Suprapubic skin (tissue), 4 donors: ENCODE measurements at regions not wholly inside any gene's neighbourhood (a gene's known extent, or its start where the extent isn't known, plus 50 kb on each side); places are given as distances from the start of the nearest gene placed in this dataset.

Experiments used
- DNase-seq, 2 donors: peaks; one replicate each; pipeline ENCODE4 v3.0.0-alpha.2; 2019; ENCODE audit warnings: low spot score in 2 of 2
- H3K27ac ChIP-seq: fragments of 200-600 bp; sonication (generic); one replicate; pipeline ENCODE4 v1.5.1; 2019
- H3K27me3 ChIP-seq: fragments of 200-600 bp; sonication (generic); one replicate; pipeline ENCODE4 v1.5.1; 2019
- H3K36me3 ChIP-seq: fragments of 200-600 bp; sonication (generic); one replicate; pipeline ENCODE4 v1.5.1; 2019
- H3K4me1 ChIP-seq: fragments of 200-600 bp; sonication (generic); one replicate; pipeline ENCODE4 v1.5.1; 2019
- H3K4me3 ChIP-seq: fragments of 200-600 bp; sonication (generic); one replicate; pipeline ENCODE4 v1.5.1; 2019; ENCODE audit warnings: mild to moderate bottlenecking
- H3K9me3 ChIP-seq: fragments of 200-600 bp; sonication (generic); one replicate; pipeline ENCODE4 v1.5.1; 2019
- CTCF ChIP-seq, 2 donors: fragments of 200-600 bp in 1 of 2; fragments of 450-650 bp in 1 of 2; sonication (generic) in 1 of 2; IDR thresholded peaks; one replicate each; pipeline ENCODE4 v1.5.1; 2016 to 2019; ENCODE audit warnings: antibody characterized with exemption in 2 of 2, mild to moderate bottlenecking in 1 of 2, moderate library complexity in 1 of 2
- EP300 ChIP-seq: sonication (generic); formaldehyde crosslinking; IDR thresholded peaks from one replicate; pipeline ENCODE4 v1.6.1; 2017; ENCODE audit warnings: antibody characterized with exemption
- POLR2A ChIP-seq, 2 donors: fragments of 450-650 bp; IDR thresholded peaks; one replicate each; pipeline ENCODE4 v1.6.1; 2017; ENCODE audit warnings: antibody characterized with exemption in 2 of 2, mild to moderate bottlenecking in 2 of 2, moderate library complexity in 2 of 2
- POLR2AphosphoS5 ChIP-seq, 3 donors: sonication (generic); formaldehyde crosslinking; IDR thresholded peaks; one replicate each; pipeline ENCODE4 v1.6.1; 2017; ENCODE audit warnings: antibody characterized with exemption in 3 of 3
- WGBS: methylation state at CpG from one replicate; pipeline ENCODE4 v1.1.5; 2018; 5-methylcytosine and 5-hydroxymethylcytosine counted together

GRCh38 chr1:172930142-172930541 is 120.6 kb downstream of the TNFSF18 start:
- H3K27ac ChIP-seq: no peak overlapping the region
- H3K36me3 ChIP-seq: no peaks in the 10 kb centered on the region
- no peaks in the 10 kb centered on the region for H3K9me3 ChIP-seq
- no peaks in the 10 kb centered on the region for H3K27me3 ChIP-seq
- DNase-seq: no peak
- 42% methylated on average over 2 of the region's 2 CpGs for WGBS
- H3K4me1 ChIP-seq: peaks cover 20% of the 10 kb centered on the region
- H3K4me3 ChIP-seq: no peak overlapping the region
- TF ChIP-seq POLR2A (IDR thresholded peaks at IDR 0.05): no peak

DNA sequence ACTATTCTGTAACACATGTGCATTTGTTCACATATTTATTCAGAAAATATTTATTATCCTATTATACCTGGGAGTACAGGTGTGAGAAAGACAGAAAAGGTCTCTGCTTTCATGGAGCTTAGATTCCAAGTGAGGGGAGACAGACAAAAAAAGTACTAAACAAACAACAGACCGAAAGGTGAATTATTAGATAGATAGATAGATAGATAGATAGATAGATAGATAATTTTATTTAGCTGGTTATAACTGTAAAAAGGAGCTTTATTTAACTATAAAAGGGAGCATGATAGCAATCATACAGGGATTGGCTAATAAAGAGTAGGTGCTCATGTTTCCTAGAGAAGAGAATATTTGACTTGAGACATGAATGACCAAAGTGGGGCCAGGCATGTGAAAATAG is 119.4 kb downstream of the TNFSF18 start:
- 86% methylated on average over 1 of the region's 1 CpG for WGBS
- no peak overlapping the region for H3K27ac ChIP-seq
- no peak for DNase-seq
- no peak for TF ChIP-seq POLR2AphosphoS5 (IDR thresholded peaks at IDR 0.05)
- TF ChIP-seq EP300: no peak
- TF ChIP-seq CTCF (IDR thresholded peaks at IDR 0.05): no peak
- TF ChIP-seq POLR2A (IDR thresholded peaks at IDR 0.05): no peak
- H3K27me3 ChIP-seq: no peaks in the 10 kb centered on the region
- H3K4me1 ChIP-seq: peaks cover 20% of the 10 kb centered on the region
- H3K4me3 ChIP-seq: no peak overlapping the region
- no peaks in the 10 kb centered on the region for H3K36me3 ChIP-seq
- H3K9me3 ChIP-seq: no peaks in the 10 kb centered on the region

DNA sequence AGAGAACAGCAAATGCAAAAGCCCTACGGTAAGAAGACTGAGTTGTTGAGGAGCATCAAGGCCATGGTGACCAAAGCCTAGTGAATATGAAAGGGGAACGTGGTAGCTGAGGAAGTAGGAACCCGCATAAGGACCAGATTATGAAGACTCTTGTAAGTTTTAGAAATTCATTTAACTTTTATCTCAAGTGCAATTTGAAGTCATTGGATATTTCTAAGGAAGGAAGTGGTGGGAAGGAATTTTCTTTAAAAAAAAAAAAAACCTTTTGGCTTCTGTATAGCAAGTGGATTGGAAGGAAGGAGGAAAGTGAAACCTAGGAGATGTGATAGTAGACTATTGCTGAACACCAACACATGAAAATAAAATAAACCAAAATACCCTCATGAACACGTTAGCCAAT is 119.0 kb downstream of the TNFSF18 start:
- DNase-seq: no peak
- 84% methylated on average over 4 of the region's 4 CpGs for WGBS
- TF ChIP-seq EP300: no peak
- no peak for TF ChIP-seq CTCF (IDR thresholded peaks at IDR 0.05)
- no peak for TF ChIP-seq POLR2A (IDR thresholded peaks at IDR 0.05)
- no peak for TF ChIP-seq POLR2AphosphoS5 (IDR thresholded peaks at IDR 0.05)

DNA sequence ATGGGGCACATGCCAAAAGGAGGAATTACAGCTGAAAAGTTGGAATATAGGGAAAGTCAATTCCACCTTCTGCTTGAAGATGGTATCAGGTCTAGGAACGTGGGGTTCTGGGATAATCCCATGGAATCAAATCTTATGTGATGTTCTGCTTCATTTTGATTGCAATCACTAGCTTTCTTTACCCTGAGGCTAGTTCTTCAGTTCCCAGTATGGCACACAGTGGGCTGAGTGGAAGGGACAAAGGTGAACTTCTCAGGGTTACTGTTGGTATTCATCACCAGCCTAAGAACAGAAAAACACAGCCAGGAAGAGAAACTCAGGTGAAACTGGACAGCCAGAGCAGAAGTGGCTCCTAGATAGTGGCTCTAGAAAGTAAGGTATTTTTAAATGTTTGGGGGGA is 117.8 kb downstream of the TNFSF18 start:
- no peaks in the 10 kb centered on the region for H3K27me3 ChIP-seq
- H3K27ac ChIP-seq: no peak overlapping the region
- no peak for DNase-seq
- peaks cover 19% of the 10 kb centered on the region for H3K4me1 ChIP-seq
- no peaks in the 10 kb centered on the region for H3K9me3 ChIP-seq
- H3K36me3 ChIP-seq: no peaks in the 10 kb centered on the region
- no peak overlapping the region for H3K4me3 ChIP-seq
- 59% methylated on average over 1 of the region's 1 CpG for WGBS
- TF ChIP-seq EP300: no peak
- TF ChIP-seq CTCF (IDR thresholded peaks at IDR 0.05): no peak
- no peak for TF ChIP-seq POLR2AphosphoS5 (IDR thresholded peaks at IDR 0.05)
- no peak for TF ChIP-seq POLR2A (IDR thresholded peaks at IDR 0.05)

More for the DNA sequence above, 119.0 kb downstream of the TNFSF18 start:
- Histone ChIP-seq H3K27me3 (no peaks in the 10 kb centered on the region), H3K9me3 (no peaks in the 10 kb centered on the region), H3K27ac (no peak overlapping the region), H3K4me3 (no peak overlapping the region), H3K36me3 (no peaks in the 10 kb centered on the region), H3K4me1 (peaks cover 20% of the 10 kb centered on the region)

DNA sequence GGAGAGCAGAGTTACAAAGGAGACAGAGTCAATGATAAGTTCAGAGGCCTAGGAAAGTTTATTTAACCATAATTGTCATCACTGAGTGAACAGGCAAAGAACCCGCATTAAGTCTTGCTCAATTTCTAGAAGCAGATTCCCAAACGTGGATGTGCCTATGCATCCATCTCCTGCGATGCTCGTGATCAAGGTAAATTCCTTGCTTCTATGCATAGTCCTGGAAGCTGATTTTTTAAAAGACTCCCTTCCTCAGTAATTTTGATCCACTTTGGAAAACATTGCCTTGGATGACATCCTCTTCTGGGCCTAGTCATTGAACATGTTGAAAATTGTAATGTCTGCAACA is 116.4 kb downstream of the TNFSF18 start:
- Histone ChIP-seq H3K4me1 (peaks cover 7% of the 10 kb centered on the region), H3K4me3 (no peak overlapping the region), H3K27me3 (no peaks in the 10 kb centered on the region), H3K27ac (peak overlapping the region; percentile 58), H3K36me3 (no peaks in the 10 kb centered on the region), H3K9me3 (no peaks in the 10 kb centered on the region)
- TF ChIP-seq POLR2A (IDR thresholded peaks at IDR 0.05) (no peak), CTCF (IDR thresholded peaks at IDR 0.05) (no peak), POLR2AphosphoS5 (IDR thresholded peaks at IDR 0.05) (no peak), EP300 (no peak)
- 68% methylated on average over 4 of the region's 4 CpGs for WGBS
- DNase-seq: no peak

DNA sequence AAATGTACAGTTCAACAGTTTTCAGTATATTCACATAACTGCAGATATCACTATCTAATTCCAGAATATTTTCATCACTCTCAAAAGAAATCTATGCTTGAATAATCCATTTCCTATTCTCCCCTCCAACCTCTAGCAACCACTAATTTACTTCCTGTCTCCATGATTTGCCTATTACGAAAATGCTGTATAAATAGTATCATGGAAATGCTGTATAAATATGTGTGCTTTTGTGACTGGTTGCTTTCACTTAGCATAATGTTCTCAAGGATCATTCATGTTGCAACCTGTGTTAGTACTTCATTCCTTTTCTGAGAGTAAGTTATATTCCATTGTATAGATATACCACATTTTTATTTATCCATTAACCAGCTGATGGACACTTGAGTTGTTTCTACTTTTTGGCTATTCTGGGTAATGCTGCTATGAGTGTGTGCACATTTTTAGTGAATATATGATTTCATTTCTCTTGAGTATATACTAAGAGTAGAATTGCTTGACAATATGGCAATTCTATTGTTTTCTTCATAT is 115.6 kb downstream of the TNFSF18 start:
- H3K27ac ChIP-seq: no peak overlapping the region
- no peak overlapping the region for H3K4me3 ChIP-seq
- peaks cover 7% of the 10 kb centered on the region for H3K4me1 ChIP-seq
- H3K27me3 ChIP-seq: no peaks in the 10 kb centered on the region
- 68% methylated on average over 1 of the region's 1 CpG for WGBS
- H3K36me3 ChIP-seq: no peaks in the 10 kb centered on the region
- TF ChIP-seq POLR2AphosphoS5 (IDR thresholded peaks at IDR 0.05): no peak
- no peak for TF ChIP-seq CTCF (IDR thresholded peaks at IDR 0.05)
- TF ChIP-seq POLR2A (IDR thresholded peaks at IDR 0.05): no peak
- H3K9me3 ChIP-seq: no peaks in the 10 kb centered on the region
- no peak for DNase-seq
